ENCODE measurements at regions not wholly inside any gene's neighbourhood (a gene's known extent, or its start where the extent isn't known, plus 50 kb on each side); places are given as distances from the start of the nearest gene placed in this dataset.
"Not testable (repeated sequence)": the region's sequence is repeated elsewhere in the genome, so short reads cannot be mapped to it uniquely, and the experiment has no call there.

DNA sequence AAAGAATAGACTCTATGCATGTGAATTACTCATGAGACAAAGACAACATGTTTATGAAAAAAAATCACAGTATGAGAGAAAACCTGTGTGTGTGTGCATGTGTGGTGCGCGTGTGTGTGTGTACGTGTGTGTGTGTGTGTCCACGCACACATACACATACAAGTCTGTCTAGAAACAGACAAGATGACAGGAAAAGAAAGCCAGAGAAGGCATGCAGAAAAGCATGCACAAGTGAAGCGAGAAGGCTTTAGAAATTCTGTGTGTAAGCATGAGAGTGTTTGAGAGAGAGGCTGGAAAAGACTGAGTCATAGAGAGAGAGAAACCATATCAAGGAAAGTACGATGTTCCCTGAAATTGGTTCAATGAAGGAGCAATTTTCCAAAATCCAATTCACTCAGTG is 566.4 kb upstream of the C16orf82 start:
- H3K4me3 ChIP-seq (ENCODE audit: control insufficient read depth, low read depth, low read length): no peak overlapping the region
- TF ChIP-seq CTCF (IDR thresholded peaks at IDR 0.05; ENCODE audit: control insufficient read depth, insufficient read depth, low read depth, low read length, missing control alignments): no peak

GRCh38 chr16:26505496-26505895 is 561.2 kb upstream of the C16orf82 start:
- no peak for DNase-seq (ENCODE audit: low read depth)
- no peak for TF ChIP-seq CTCF (IDR thresholded peaks at IDR 0.05; ENCODE audit: control insufficient read depth, insufficient read depth, low read depth, low read length, missing control alignments)

More for the DNA sequence above, 566.4 kb upstream of the C16orf82 start:
- DNase-seq (ENCODE audit: low read depth): no peak

GRCh38 chr16:26508946-26509345 is 557.8 kb upstream of the C16orf82 start:
- not testable (repeated sequence) for DNase-seq (ENCODE audit: low read depth); H3K4me3 ChIP-seq (ENCODE audit: control insufficient read depth, low read depth, low read length)

More at GRCh38 chr16:26505496-26505895, 561.2 kb upstream of the C16orf82 start:
- no peak overlapping the region for H3K4me3 ChIP-seq (ENCODE audit: control insufficient read depth, low read depth, low read length)

DNA sequence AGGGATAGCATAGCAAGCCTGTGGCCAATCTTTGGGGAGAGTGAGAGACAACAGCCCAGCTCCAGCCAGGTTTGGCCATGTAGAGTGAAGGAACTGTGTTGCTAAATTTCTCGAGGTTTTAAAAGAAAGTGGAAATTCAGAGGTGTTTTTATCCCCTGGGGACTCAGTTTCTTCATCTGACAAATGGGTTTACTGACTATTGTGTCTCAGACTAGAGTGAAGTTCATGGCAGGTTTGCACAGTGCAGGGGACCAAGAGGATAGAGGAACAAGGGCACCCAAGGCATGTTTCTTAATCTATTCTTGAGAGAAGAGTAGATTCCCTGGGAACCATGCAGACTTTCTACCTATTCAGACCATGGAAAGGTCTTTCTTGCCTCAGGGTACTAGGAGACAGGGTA is 555.8 kb upstream of the C16orf82 start:
- H3K4me3 ChIP-seq (ENCODE audit: control insufficient read depth, low read depth, low read length): no peak overlapping the region
- no peak for DNase-seq (ENCODE audit: low read depth)
- no peak for TF ChIP-seq CTCF (IDR thresholded peaks at IDR 0.05; ENCODE audit: control insufficient read depth, insufficient read depth, low read depth, low read length, missing control alignments)

DNA sequence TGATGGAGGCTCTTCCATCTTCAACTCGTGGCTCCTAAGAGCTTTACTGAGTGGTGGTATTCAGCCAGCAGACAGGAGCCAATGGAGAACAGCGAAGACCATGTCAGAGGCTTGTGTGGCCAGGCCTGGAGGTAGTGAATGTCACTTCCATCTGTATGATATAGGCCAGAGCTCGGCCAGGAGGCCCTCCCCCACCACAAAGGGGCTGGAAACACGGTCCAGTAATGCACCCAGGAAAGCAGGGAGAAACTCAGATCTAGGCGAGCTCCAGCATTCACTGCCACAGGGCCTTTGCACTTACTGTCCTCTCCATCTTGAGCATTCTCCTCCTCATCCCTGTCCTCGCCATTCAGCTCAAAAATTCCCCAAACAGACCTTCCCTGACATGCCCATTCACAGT is 555.3 kb upstream of the C16orf82 start:
- H3K4me3 ChIP-seq (ENCODE audit: control insufficient read depth, low read depth, low read length): no peak overlapping the region
- TF ChIP-seq CTCF (IDR thresholded peaks at IDR 0.05; ENCODE audit: control insufficient read depth, insufficient read depth, low read depth, low read length, missing control alignments): no peak
- DNase-seq (ENCODE audit: low read depth): no peak

DNA sequence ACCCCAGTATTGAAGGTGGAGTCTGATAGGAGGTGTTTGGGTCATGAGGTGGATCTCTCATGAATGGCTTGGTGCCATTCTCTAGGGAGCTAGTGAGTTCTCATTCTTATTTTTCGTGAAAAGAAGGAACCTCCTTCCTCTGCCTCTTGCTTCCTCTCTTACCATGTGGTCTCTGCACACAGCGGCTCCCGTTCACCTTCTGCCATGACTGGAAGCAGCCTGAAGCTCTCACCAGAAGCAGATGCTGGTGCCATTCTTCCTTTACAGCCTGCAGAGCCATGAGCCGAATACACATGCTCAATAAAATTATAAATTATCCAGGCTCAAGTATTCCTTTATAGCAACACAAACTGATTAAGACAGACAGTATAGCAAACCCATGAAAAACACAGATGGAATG is 545.1 kb upstream of the C16orf82 start:
- no peak for TF ChIP-seq CTCF (IDR thresholded peaks at IDR 0.05; ENCODE audit: control insufficient read depth, insufficient read depth, low read depth, low read length, missing control alignments)
- no peak for DNase-seq (ENCODE audit: low read depth)

GRCh38 chr16:26524281-26524680 is 542.4 kb upstream of the C16orf82 start:
- H3K4me3 ChIP-seq (ENCODE audit: control insufficient read depth, low read depth, low read length): no peak overlapping the region
- no peak for TF ChIP-seq CTCF (IDR thresholded peaks at IDR 0.05; ENCODE audit: control insufficient read depth, insufficient read depth, low read depth, low read length, missing control alignments)
- DNase-seq (ENCODE audit: low read depth): no peak

More for the DNA sequence above, 545.1 kb upstream of the C16orf82 start:
- no peak overlapping the region for H3K4me3 ChIP-seq (ENCODE audit: control insufficient read depth, low read depth, low read length)

All from AG09309 (cell line).